M059J (cell line): ENCODE measurements at regions not wholly inside any gene's neighbourhood (a gene's known extent, or its start where the extent isn't known, plus 50 kb on each side); places are given as distances from the start of the nearest gene placed in this dataset.

Experiments used
- DNase-seq: peaks from one replicate; pipeline ENCODE4 v3.0.0-alpha.2; 2012; ENCODE audit warnings: low read depth

DNA sequence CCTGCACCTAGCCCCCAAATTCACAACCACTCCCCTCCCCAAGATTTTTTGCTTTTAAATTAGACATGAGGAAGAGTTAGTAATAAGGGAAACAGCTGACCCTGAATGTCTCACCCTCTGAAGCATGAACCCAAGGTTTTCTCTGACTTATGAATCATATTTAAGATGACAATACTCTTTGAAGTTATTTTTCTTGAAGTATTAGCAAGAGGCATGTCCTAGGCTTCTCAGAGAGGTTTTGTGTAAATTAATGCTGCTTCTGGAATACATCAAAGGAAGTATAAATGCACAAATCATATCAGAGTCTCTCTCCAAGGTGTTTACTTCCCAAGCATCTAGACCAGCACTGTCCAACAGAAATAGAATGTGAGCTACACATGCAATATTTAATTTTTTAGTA, 408.1 kb upstream of the MARCKS start:
- DNase-seq = peak; percentile 55

DNA sequence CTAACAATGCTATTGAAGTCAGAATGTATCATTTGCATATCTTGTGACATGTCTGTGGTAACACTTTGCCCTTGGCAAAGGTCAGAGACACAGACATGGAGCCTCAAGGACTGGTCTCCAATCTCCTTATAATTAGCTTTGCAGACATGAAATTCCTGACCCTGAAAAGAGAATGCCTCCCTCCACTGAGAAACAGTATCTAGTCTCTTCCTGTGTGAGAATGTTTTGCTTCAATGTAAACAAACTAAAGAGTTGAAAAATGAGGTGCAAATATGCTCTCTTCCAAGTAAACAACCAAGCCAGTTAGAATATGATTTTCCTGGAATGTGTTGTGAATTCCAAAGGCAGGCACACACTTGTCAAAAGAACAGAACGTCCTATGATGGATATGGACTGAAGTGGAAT, 407.1 kb upstream of the MARCKS start:
- peak; percentile 72 for DNase-seq

DNA sequence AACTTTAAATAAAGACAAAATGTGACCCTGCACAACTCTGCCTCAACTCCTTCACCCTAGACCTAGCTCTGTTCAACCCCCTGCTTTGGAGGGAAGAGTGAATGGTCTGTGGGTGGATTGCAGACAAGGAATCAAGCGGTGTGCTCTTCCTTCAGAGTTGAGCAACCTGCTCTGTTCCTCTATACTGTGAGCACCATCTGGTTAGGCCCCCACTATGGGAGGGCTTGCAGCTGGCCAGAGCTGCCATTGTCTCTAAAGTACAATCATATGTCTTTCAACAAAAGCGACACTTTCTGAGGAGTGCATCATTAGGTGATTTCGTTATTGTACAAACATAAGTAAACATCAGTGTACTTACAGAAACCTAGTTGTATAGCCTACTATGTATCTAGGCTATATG, 406.1 kb upstream of the MARCKS start:
- no peak for DNase-seq

DNA sequence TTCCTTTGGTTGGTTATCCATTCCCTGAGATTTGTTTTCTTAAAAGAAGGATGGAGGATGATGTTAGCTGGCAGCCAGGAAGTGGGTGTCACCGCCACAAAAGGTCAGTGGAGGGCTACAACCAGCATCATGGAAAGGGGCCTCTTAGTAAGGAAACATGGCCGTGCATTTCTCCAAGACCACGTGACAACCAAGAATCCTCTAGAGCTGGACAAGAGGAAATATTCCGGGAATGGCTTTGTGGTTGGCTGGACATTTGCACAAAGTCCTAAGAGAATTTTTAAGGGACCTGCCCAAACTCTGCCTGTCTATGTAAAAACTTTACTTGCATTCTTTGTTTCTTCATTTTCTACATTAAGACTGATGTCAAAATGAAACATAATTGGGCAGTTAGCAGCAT, 399.9 kb upstream of the MARCKS start:
- DNase-seq = peak; percentile 99

DNA sequence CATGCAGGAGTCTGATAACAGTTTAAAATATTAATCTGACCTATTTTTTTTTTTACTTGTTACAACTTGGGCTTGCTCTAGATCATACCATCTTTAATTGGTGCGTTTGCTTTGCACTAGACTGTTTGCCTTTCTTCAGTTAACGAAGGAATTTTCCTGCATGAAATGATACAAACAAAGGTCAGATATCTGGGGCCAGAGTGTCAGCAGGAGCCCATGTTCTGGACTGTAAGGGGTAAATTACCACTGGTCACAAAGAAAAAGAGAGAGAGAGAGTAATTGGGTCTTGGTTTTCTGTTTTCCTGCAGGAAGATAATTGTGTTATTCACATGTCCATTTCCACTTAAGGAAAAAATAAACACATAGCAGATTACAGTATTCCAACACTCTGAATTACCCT, 399.4 kb upstream of the MARCKS start:
- DNase-seq = peak; percentile 41

DNA sequence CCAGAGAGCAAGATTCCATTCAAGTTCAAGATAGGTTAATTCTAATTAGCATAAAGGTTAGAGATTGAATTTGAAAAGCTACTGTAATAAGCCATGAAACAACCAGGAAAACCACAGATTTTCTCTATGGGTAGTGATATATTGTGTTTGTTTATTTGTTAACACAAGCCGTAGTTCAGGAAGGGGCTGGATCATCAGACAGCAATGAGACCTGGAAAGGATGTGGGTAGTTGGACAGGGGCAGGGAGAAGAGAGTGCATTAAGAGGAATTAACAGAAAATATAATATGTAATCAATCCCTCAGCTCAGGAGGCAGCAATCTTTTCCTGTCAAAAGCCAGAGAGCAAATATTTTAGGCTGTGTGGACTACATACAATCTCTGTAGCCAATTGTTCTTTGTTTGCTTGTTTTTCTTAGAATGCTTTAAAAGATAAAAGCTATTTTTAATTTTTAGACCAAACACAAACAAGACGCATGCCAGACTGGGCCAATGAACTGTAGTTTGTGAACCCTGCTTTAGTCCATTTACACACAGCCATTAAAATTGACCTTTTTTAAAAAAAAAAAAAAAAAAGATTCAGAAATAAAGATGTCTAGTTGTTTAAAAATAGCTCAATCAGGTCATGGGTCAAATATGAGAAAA, 398.7 kb upstream of the MARCKS start:
- peak; percentile 92 for DNase-seq

DNA sequence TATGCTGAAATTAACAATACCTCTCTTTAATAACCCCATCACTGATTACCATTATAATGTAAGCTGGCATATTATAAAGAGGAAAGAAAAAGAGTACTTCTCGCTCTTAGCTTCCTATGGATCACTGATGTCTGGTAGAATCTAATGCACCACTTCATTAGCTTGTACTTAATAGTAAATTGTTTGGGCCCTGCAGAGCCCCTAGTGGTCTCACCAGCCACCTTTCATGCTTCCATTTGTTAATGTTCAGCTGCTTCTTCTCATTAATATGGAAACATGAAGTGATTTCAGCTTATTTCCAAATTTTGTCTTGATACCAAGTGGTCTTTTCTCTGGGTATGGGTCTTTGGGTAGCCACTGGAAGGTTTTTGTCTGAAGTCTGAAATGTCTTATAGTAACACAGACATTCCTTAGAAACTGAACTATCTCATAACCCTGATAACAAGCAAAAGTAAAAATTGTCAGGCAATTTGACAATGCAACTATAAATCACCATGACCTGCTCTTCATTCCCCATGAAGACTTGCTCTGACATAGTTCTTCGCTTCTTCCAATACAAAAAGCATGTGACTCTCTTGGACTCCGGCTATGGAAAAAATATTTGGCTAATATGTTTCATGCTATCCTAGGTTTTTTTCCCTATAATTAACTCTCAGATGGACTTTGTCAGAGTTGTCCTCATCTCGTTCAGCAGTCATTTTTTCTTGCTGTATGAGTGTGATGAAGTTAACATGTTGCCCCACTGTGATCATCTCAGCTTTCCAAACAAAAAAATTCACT, 395.8 kb upstream of the MARCKS start:
- DNase-seq = peak; percentile 29

DNA sequence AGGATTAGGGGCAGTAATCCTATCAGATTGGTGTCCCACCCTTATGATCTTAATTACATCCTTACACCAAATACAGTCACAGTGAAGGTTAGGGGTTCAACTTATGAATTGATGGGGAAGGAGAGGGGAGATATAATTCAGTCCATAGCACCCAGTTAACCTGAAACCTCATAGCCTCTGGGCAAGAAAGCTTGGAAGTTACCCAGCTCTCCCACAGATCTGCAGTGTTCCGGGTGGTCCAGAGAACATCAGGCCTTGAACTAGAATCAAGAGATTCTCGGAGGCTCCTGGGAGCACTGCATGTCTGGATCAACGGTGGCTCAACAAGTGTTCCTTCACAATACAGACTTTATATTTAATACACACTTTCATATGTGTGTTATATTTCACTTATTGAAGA, 392.6 kb upstream of the MARCKS start:
- DNase-seq = peak; percentile 68

DNA sequence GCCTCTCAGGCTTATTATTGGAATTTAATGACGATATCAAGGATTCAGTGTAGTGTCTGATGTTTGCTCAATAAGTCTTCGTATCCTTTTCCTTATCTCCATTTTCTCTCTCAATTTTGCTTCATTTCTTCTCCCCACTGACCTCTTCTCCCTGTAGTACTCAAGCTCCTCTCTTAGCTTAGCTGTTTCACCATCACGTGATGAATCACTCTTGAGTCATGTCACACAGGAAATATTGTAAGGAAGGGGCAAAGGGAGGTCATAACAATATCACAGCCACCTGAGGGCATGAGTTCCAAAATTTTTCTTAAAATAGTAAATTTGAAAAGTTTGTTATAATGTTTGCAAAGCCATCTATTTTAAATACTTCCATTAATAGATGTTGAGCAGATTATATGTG, 392.2 kb upstream of the MARCKS start:
- DNase-seq = peak; percentile 93

DNA sequence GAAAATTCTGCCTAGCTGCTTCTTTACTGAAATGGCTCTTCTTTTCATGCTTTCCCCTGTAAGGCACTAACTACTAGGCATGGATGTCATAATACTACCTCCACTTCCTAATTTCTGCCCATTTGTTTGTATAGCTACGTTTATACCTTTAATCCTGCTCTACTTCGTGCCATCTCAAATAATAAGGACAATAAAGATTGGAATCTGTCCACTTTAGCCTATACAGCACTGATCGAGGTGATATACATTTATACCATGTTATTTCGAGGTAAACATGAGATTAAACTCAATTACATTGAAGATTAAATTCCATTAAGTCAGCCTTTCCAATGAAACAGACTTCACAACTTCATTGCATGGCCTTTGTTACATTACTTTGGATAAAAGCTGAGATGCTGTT, 390.6 kb upstream of the MARCKS start:
- no peak for DNase-seq

DNA sequence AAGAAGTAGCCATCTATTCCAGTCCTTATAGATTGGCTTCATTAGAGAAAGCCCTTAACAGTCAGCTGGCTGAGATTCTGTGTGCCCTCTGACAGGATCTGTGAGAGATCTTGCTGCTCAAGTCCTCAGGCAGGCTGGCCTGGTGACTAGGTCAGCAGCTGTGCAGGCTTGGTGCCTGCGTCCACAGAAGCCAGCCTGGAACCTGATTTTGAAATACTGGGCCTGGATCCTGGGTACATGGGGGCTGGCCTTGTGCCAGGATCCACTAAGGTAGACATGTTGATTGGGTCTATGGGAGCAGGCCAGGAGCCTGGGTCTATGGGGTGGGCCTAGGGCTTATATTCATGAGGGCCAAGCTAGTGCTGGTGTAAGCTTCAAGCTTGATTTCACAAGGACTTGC, 381.8 kb upstream of the MARCKS start:
- DNase-seq = no peak

DNA sequence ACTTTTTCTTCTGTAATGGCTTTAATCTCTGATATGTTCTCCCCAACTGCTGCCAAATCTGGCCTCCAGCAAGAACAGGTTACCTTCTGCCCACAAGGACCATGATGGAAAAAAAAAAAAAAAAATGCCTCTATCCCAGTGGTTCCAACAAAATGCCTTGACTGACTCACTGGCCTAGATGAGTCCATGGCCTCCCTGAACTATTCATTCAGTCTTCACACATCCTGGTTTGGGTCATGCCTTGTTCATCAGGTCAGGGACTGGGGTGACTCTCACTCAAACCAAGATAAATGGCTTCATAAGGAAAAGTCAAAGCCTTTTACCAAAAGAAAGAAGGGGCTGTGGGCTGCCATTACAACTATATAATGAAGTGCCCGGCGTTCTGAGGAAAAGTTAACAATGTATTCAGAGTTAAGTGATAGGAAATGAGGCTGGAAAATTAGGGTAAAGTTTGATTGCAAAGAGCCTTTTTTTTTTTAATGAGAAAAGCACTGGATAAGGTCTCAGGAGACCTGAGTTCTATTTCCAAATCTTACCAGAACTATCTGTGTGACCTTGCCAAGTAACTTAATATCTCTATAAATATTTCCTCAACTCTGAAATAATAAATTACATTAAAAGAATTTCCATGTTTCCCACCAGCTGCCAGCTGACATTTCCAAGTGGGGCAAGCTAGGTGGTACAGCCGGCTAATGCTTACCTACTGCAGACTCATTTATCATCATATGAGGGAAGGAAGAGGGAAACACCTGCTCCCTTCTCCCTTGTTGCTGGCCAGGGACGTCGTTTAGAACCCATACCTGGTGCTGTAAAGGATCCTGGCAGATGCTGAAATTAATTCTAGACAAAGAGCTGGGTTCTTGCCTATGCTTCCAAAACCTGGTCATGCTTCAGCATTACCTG, 380.0 kb upstream of the MARCKS start:
- peak; percentile 91 for DNase-seq

DNA sequence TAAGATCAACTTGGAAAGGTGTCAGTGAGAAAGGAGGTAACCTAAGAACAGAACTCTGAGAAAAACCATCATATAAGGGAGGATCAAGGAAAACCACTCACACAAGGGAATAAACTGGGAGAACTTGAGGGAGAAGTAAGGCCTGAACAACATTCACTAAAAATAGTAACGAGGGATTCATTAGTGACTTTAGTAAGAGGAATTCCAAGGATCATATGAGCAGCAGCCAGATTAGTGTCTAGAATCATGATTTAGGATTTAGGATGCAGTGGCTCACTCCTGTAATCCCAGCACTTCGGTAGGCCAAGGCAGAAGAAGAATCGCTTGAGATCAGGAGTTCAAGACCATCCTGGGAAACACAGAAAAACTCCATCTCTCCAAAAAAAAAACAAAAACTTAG, 376.5 kb upstream of the MARCKS start:
- no peak for DNase-seq

DNA sequence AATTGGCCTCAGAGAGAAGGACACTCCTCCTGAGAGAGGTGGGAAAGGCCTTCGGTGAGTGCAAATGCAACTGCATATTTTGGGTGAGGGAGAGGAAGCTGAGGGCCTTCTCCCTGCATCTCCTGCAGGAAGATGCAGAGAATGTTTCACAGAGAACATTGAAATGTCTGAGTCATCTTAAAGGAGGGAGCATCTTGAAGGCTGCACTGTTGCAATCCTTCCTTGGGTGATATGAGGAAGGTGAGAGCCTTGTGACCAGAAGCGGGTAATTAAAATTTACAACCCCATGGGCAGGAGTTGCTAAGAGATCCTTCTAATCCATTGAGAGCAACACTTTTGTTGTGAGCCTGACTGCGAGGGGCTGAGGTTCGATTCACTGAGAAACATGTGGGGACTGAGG, 375.7 kb upstream of the MARCKS start:
- DNase-seq = peak; percentile 36

DNA sequence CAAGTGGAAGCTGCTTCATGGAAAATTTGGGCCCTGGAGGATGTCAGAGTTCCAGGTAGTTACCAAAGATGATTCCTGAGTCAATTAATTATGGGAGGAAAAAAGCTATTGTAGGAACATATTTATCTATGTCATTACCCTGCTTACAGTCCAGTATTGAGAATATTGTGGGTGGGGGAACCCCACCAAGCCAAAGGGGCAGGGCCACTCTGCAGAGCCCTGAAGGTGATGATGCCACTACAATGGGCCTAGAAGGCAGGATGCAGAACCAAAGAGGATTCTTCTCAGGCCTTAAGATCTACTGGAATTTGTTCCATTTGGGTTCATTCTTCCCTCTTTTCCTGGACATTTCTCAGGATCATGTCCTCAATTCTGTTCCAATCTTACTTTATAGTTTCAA, 375.2 kb upstream of the MARCKS start:
- no peak for DNase-seq

DNA sequence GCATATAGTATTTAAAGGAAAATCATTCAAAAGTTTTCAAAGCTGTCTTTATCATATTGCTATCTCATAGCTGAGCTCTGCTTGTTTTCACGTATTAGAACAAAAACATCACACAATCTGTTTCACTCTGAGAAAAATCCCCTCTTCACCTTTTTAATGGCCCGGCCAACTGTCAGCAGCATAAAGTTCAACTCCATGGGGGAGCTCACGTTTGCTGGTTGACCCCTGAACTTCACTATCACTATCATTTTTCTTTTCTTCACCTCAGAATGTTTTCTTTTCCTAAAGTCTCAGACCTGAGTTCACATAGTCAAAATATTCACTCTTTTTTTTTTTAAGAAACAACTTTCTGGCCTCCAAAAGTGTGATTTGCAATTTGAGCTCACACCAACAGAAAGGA, 374.4 kb upstream of the MARCKS start:
- DNase-seq = no peak

DNA sequence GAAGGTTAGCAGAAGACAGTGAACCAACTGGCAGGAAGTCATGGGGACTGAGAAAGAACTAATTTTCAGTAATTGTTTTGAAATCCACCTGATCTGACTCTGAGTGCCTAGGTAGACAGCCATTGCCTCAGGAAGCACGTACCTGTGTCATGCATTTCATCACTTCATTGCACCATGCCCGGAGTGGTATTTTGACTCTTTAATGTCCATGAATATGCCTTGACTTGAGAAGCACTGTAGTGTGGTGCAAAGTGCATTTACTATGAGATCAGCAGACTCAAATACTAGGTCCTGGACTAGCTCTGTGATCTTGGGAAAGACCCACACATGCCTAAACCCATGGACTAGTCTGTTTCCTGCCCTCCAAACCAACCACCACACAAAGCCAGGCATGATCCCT, 370.9 kb upstream of the MARCKS start:
- no peak for DNase-seq

DNA sequence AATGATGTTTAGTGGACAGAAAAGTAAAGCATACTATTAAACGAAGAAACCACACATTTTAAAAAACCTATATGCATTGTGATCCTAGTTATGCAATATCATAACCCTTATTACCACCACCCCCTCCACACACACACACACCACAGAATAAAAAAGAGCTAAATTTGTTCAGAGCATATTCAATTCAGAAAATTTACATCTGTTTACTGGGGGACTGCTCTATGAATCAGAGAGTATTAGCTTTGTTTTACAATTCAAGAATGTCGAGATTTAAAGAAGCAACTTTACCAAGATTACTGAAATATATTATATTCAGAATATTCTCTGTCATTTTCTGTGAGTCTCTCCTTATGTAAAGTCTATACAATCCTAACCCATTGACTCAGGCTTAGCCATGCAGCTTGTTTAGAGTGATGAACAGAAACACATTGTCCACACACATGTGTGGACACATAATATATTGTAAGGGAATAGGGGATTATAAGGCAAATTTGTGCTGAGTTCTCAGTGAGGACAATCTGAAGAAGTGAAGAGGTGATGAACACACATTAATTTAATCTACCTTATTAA, 369.6 kb upstream of the MARCKS start:
- no peak for DNase-seq

DNA sequence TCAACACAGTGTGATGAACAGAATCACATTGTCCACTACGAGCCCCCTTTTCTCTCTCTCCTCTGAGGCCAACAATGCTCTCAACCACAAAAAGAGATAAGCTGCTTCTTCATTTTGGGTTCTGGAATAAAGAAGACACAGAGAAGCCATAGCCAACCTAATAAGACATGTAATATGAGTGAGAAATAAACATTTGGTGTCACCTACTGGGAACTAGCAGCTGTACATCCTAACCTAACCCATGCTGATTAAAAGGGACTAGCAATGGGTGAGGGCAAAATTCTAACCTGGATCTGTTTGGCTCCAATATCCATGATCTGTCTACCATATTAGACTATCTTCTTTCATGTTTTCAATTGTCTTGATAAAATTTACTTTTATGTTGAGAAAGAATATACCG, 369.1 kb upstream of the MARCKS start:
- DNase-seq = peak; percentile 46

DNA sequence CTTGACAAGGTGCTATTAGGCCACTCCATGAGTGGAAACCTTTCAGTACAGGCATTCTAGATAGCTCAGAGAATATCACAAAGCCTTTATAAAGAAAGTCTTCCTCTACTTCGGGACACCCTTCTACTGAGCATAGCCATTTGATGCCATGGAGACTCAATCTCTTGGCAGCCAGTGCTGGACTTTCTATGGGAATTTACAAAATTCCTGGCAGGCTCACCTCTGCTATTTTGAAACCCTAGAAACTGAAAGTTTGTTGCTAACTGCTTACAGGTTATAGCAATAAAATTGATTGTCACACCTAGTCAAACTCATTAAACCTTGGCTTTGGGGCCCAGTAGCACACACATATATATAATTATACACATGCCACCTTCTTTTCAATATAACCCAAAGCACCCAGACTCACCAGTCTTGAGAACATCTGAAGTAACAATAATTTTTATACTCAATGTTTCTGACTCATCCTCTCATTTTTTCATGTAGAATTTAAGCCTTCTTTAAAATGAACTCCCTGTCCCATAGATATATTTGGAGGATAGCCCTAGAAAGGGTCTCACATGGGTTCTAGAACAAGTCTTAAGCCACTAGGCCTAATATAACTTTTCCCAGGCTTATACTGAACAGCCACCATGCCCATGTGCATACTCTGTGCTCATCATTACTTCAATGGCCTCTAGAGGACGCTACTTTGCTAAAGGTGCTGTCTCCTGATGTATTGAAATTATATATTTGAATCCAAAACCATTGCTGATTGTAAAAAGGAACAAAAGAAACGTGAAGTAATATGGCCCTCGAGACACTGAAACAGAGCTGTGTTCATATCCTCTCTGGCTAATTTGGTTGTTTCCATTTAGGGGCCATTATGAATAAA, 368.1 kb upstream of the MARCKS start:
- peak; percentile 40 for DNase-seq
